ENCODE measurements at regions not wholly inside any gene's neighbourhood (a gene's known extent, or its start where the extent isn't known, plus 50 kb on each side); places are given as distances from the start of the nearest gene placed in this dataset.

GRCh38 chr11:15912291-15912690 is 444.1 kb downstream of the SOX6 start:
- no peaks in the 10 kb centered on the region for H3K36me3 Mint-ChIP-seq (ENCODE audit: unreplicated experiment)
- peaks cover 4% of the 10 kb centered on the region for H3K9me3 Mint-ChIP-seq (ENCODE audit: unreplicated experiment)
- H3K27me3 Mint-ChIP-seq (ENCODE audit: unreplicated experiment), result no peaks in the 10 kb centered on the region
- H3K4me1 Mint-ChIP-seq (ENCODE audit: unreplicated experiment), result peaks cover 15% of the 10 kb centered on the region
- H3K4me3 Mint-ChIP-seq (ENCODE audit: unreplicated experiment), result no peak overlapping the region
- H3K27ac Mint-ChIP-seq (ENCODE audit: unreplicated experiment), result no peak overlapping the region
- no peak for TF ChIP-seq CTCF (IDR thresholded peaks at IDR 0.05)
- no peak for DNase-seq (ENCODE audit: extremely low spot score, unreplicated experiment)

- Mint-ChIP-seq H3K27ac (ENCODE audit: unreplicated experiment) (no peak overlapping the region), H3K9me3 (ENCODE audit: unreplicated experiment) (peaks cover 4% of the 10 kb centered on the region), H3K36me3 (ENCODE audit: unreplicated experiment) (no peaks in the 10 kb centered on the region), H3K27me3 (ENCODE audit: unreplicated experiment) (no peaks in the 10 kb centered on the region), H3K4me3 (ENCODE audit: unreplicated experiment) (no peak overlapping the region), H3K4me1 (ENCODE audit: unreplicated experiment) (peaks cover 15% of the 10 kb centered on the region)
- DNase-seq (ENCODE audit: extremely low spot score, unreplicated experiment), result no peak
- no peak for TF ChIP-seq CTCF (IDR thresholded peaks at IDR 0.05)
These were observed 443.5 kb downstream of the SOX6 start for GRCh38 chr11:15912825-15913224.

- H3K9me3 Mint-ChIP-seq (ENCODE audit: unreplicated experiment), result peaks cover 4% of the 10 kb centered on the region
- H3K27ac Mint-ChIP-seq (ENCODE audit: unreplicated experiment), result no peak overlapping the region
- no peak for DNase-seq (ENCODE audit: extremely low spot score, unreplicated experiment)
- TF ChIP-seq CTCF (IDR thresholded peaks at IDR 0.05), result peak; percentile 48
- H3K27me3 Mint-ChIP-seq (ENCODE audit: unreplicated experiment), result no peaks in the 10 kb centered on the region
- H3K36me3 Mint-ChIP-seq (ENCODE audit: unreplicated experiment), result no peaks in the 10 kb centered on the region
- no peak overlapping the region for H3K4me3 Mint-ChIP-seq (ENCODE audit: unreplicated experiment)
- peaks cover 15% of the 10 kb centered on the region for H3K4me1 Mint-ChIP-seq (ENCODE audit: unreplicated experiment)
These were observed 443.1 kb downstream of the SOX6 start for GRCh38 chr11:15913261-15913660.

Measured in osteocyte (in vitro differentiated cells).